H1 (cell line): ENCODE measurements at regions not wholly inside any gene's neighbourhood (a gene's known extent, or its start where the extent isn't known, plus 50 kb on each side); places are given as distances from the start of the nearest gene placed in this dataset.

ENCODE experiments used
- CTCF ChIA-PET: fragments of 300-600 bp; sonication (Branson Sonifier 250); formaldehyde crosslinking; loops from one replicate; lab custom pipeline; 2021; ENCODE audit not compliant: partially characterized antibody; lab: Charles Lee
- POLR2A ChIA-PET: fragments of 300-600 bp; sonication (Branson Sonifier 250); formaldehyde crosslinking; loops from one replicate; lab custom pipeline; 2021; ENCODE audit warnings: inconsistent platforms; ENCODE audit not compliant: partially characterized antibody; lab: Charles Lee
- DNase-seq, 2 experiments: peaks; one replicate each; pipeline versions ENCODE4 v3.0.0 to v3.0.0-alpha.2; 2010 to 2022; ENCODE audit warnings: low spot score in 2 of 2, low read depth in 1 of 2, mixed read lengths in 1 of 2
- FAIRE-seq: peaks from 2 replicates; lab custom pipeline; 2011; peaks lifted over from hg19 to GRCh38; lab: Jason Lieb, UNC
- H2AFZ ChIP-seq: 2 replicates; pipeline ENCODE4 v1.8.1; 2012; ENCODE audit warnings: low read length, inconsistent platforms
- H2AK5ac ChIP-seq: 2 replicates; pipeline ENCODE4 v1.6.1; 2013; ENCODE audit warnings: low read depth, low read length
- H2BK120ac ChIP-seq: replicated peaks from 2 replicates; pipeline ENCODE3; 2013; ENCODE audit warnings: low read depth, low read length, inconsistent platforms
- H2BK12ac ChIP-seq: 2 replicates; pipeline ENCODE4 v1.6.1; 2013; ENCODE audit warnings: low read depth, low read length
- H2BK15ac ChIP-seq: 2 replicates; pipeline ENCODE4 v1.6.1; 2013; ENCODE audit warnings: low read length
- H2BK20ac ChIP-seq: 2 replicates; pipeline ENCODE4 v1.6.1; 2013; ENCODE audit warnings: low read length
- H2BK5ac ChIP-seq: 2 replicates; pipeline ENCODE4 v1.6.1; 2013; ENCODE audit warnings: low read depth, low read length
- H3K14ac ChIP-seq: 2 replicates; pipeline ENCODE4 v1.6.1; 2013; ENCODE audit warnings: inconsistent platforms; ENCODE audit not compliant: insufficient read length
- H3K18ac ChIP-seq: 2 replicates; pipeline ENCODE4 v1.6.1; 2013; ENCODE audit warnings: low read length; ENCODE audit errors: extremely low read depth
- H3K23ac ChIP-seq: 2 replicates; pipeline ENCODE4 v1.6.1; 2013; ENCODE audit warnings: inconsistent platforms; ENCODE audit not compliant: insufficient read length
- H3K23me2 ChIP-seq: 2 replicates; pipeline ENCODE4 v1.6.1; 2013; ENCODE audit warnings: low read depth, low read length
- H3K27ac ChIP-seq: 2 replicates; pipeline ENCODE4 v1.6.1; 2011; ENCODE audit warnings: low read depth, low read length, inconsistent platforms
- H3K27me3 ChIP-seq, 4 experiments: replicated peaks in 1 of 4; 1 replicate in 1 of 4; 2 replicates in 3 of 4; pipeline versions ENCODE4 v1.6.1 to v1.8.1; 2011 to 2013; ENCODE audit warnings: low read length in 3 of 4, mild to moderate bottlenecking in 3 of 4, inconsistent platforms in 2 of 4, mixed read lengths in 2 of 4, moderate library complexity in 1 of 4; ENCODE audit not compliant: control insufficient read depth in 3 of 4, insufficient read depth in 3 of 4; ENCODE audit errors: extremely low read depth in 1 of 4
- H3K36me3 ChIP-seq, 4 experiments: 2 replicates each; pipeline versions ENCODE4 v1.6.1 to v1.8.1; 2011 to 2013; ENCODE audit warnings: mild to moderate bottlenecking in 4 of 4, low read length in 3 of 4, moderate library complexity in 2 of 4, control low read depth in 1 of 4, inconsistent platforms in 1 of 4; ENCODE audit not compliant: insufficient read depth in 4 of 4, control insufficient read depth in 2 of 4
- H3K4ac ChIP-seq: replicated peaks from 2 replicates; pipeline ENCODE3; 2013; ENCODE audit warnings: low read length, low read depth, mixed read lengths, inconsistent platforms; ENCODE audit not compliant: insufficient read length
- H3K4me1 ChIP-seq, 4 experiments: replicated peaks in 1 of 4; 1 replicate in 1 of 4; 2 replicates in 3 of 4; pipeline versions ENCODE4 v1.6.1 to v1.8.1; 2011 to 2013; ENCODE audit warnings: low read length in 3 of 4, inconsistent platforms in 2 of 4, mixed read lengths in 1 of 4; ENCODE audit not compliant: insufficient read depth in 4 of 4, control insufficient read depth in 3 of 4
- H3K4me2 ChIP-seq, 2 experiments: 2 replicates each; pipeline versions ENCODE4 v1.6.1 to v1.8.1; 2011 to 2013; ENCODE audit warnings: low read depth in 2 of 2, low read length in 2 of 2, control low read depth in 1 of 2, inconsistent platforms in 1 of 2, mild to moderate bottlenecking in 1 of 2; ENCODE audit not compliant: insufficient read depth in 1 of 2
- H3K4me3 ChIP-seq, 4 experiments: fragments of 200-600, 300-600 bp in 1 of 4; sonication (generic), shearing (Covaris generic), sonication (Bioruptor Twin) in 1 of 4; 2 replicates each; pipeline versions ENCODE4 v1.5.1 to v1.8.1; 2011 to 2016; ENCODE audit warnings: low read length in 4 of 4, low read depth in 3 of 4, control low read depth in 2 of 4, inconsistent platforms in 2 of 4, mild to moderate bottlenecking in 2 of 4, mixed read lengths in 1 of 4, moderate library complexity in 1 of 4; ENCODE audit not compliant: insufficient read depth in 2 of 4; ENCODE audit errors: extremely low read depth in 1 of 4
- H3K56ac ChIP-seq: replicated peaks from 2 replicates; pipeline ENCODE3; 2013; ENCODE audit warnings: low read depth, mild to moderate bottlenecking, mixed read lengths, low read length, inconsistent platforms; ENCODE audit not compliant: insufficient read length
- H3K79me1 ChIP-seq: 2 replicates; pipeline ENCODE4 v1.6.1; 2013; ENCODE audit warnings: low read depth, low read length, control low read depth
- H3K79me2 ChIP-seq, 2 experiments: 2 replicates each; pipeline versions ENCODE4 v1.6.1 to v1.8.1; 2012 to 2013; ENCODE audit warnings: low read length in 2 of 2, mild to moderate bottlenecking in 2 of 2, inconsistent platforms in 1 of 2; ENCODE audit not compliant: insufficient read depth in 2 of 2, control insufficient read depth in 1 of 2
- H3K9ac ChIP-seq, 4 experiments: replicated peaks in 1 of 4; 1 replicate in 1 of 4; 2 replicates in 3 of 4; pipeline versions ENCODE4 v1.6.1 to v1.8.1; 2011 to 2013; ENCODE audit warnings: low read depth in 3 of 4, low read length in 3 of 4, control low read depth in 2 of 4, mild to moderate bottlenecking in 2 of 4, moderate library complexity in 2 of 4, inconsistent platforms in 1 of 4; ENCODE audit errors: extremely low read depth in 1 of 4
- H3K9me3 ChIP-seq, 2 experiments: 2 replicates each; pipeline versions ENCODE4 v1.6.1 to v1.8.1; 2012 to 2013; ENCODE audit warnings: mild to moderate bottlenecking in 2 of 2, moderate library complexity in 2 of 2, control low read depth in 1 of 2, inconsistent platforms in 1 of 2, low read depth in 1 of 2, low read length in 1 of 2, mixed read lengths in 1 of 2; ENCODE audit not compliant: insufficient read depth in 2 of 2
- H4K20me1 ChIP-seq, 2 experiments: replicated peaks in 1 of 2; 2 replicates each; pipeline versions ENCODE3 to v1.8.1; 2011 to 2013; ENCODE audit warnings: inconsistent platforms in 2 of 2, low read length in 2 of 2, mild to moderate bottlenecking in 1 of 2; ENCODE audit not compliant: insufficient read depth in 2 of 2, control insufficient read depth in 1 of 2
- H4K5ac ChIP-seq: 2 replicates; pipeline ENCODE4 v1.6.1; 2013; ENCODE audit warnings: low read length, low read depth, mixed read lengths, inconsistent platforms; ENCODE audit not compliant: insufficient read length
- H4K8ac ChIP-seq: 2 replicates; pipeline ENCODE4 v1.8.0; 2013; ENCODE audit warnings: mild to moderate bottlenecking, moderate library complexity, low read length, inconsistent platforms; ENCODE audit not compliant: insufficient read depth; ENCODE audit errors: extremely low read depth
- H4K91ac ChIP-seq: replicated peaks from 2 replicates; pipeline ENCODE3; 2013; ENCODE audit warnings: low read length, mixed read lengths, inconsistent platforms; ENCODE audit not compliant: insufficient read length
- CHD2 ChIP-seq: IDR thresholded peaks from 2 replicates; pipeline ENCODE4 v1.6.1; 2012; ENCODE audit warnings: low read length, improper control_type of control experiment
- FOSL1 ChIP-seq: IDR thresholded peaks from 2 replicates; pipeline ENCODE4 v1.6.1; 2011; ENCODE audit warnings: mild to moderate bottlenecking, low read depth, low read length, moderate library complexity; ENCODE audit not compliant: insufficient read depth
- KDM4A ChIP-seq: IDR thresholded peaks from one replicate; pipeline ENCODE4 v1.7.1; 2012; ENCODE audit warnings: low read depth, mild to moderate bottlenecking, moderate library complexity, low read length, inconsistent platforms; ENCODE audit not compliant: severe bottlenecking
- MAFK ChIP-seq: IDR thresholded peaks from 2 replicates; pipeline ENCODE4 v1.6.1; 2012; ENCODE audit warnings: low read depth, mild to moderate bottlenecking, improper control_type of control experiment, low read length
- MAX ChIP-seq: IDR thresholded peaks from 2 replicates; pipeline ENCODE4 v1.6.1; 2012; ENCODE audit warnings: inconsistent platforms
- PHF8 ChIP-seq: fragments of 200-600 bp; sonication (generic); conservative IDR thresholded peaks from 2 replicates; pipeline ENCODE4 v1.7.1; 2012; ENCODE audit warnings: low read depth, mild to moderate bottlenecking, inconsistent platforms, low read length, moderate library complexity
- POLR2AphosphoS5 ChIP-seq: IDR thresholded peaks from 2 replicates; pipeline ENCODE4 v1.6.1; 2011; ENCODE audit warnings: low read depth, low read length
- RAD21 ChIP-seq, 2 experiments: IDR thresholded peaks in 1 of 2; conservative IDR thresholded peaks in 1 of 2; 2 replicates each; pipeline ENCODE4 v1.6.1; 2011; ENCODE audit warnings: low read depth in 2 of 2, low read length in 2 of 2, improper control_type of control experiment in 1 of 2, inconsistent platforms in 1 of 2, mild to moderate bottlenecking in 1 of 2, moderate library complexity in 1 of 2
- RNF2 ChIP-seq: fragments of 200-900, 300-1000 bp; sonication (generic); IDR thresholded peaks from 2 replicates; pipeline ENCODE4 v1.7.1; 2016; ENCODE audit warnings: borderline replicate concordance, low read depth, mild to moderate bottlenecking, antibody characterized with exemption, low read length; ENCODE audit not compliant: poor library complexity, severe bottlenecking; ENCODE audit errors: missing control alignments
- SIN3A ChIP-seq, 2 experiments: IDR thresholded peaks in 1 of 2; conservative IDR thresholded peaks in 1 of 2; 2 replicates each; pipeline ENCODE4 v1.6.1; 2011 to 2012; ENCODE audit warnings: low read length in 2 of 2, improper control_type of control experiment in 1 of 2, low read depth in 1 of 2, mild to moderate bottlenecking in 1 of 2
- TEAD4 ChIP-seq: IDR thresholded peaks from 2 replicates; pipeline ENCODE4 v1.6.1; 2012; ENCODE audit warnings: low read depth, low read length, inconsistent platforms, mixed read lengths
- ZNF274 ChIP-seq: IDR thresholded peaks from 2 replicates; pipeline ENCODE4 v1.7.0; 2012; ENCODE audit warnings: low read length, borderline replicate concordance; ENCODE audit errors: extremely low read depth
- WGBS, 2 experiments: shearing (Covaris generic) in 1 of 2; methylation state at CpG; one replicate each; pipeline versions ENCODE4 v1.1.6 to v1.1.7; 2013 to 2015; ENCODE audit warnings: low lambda C conversion rate in 2 of 2, mixed read lengths in 2 of 2, inconsistent platforms in 1 of 2, low coverage in 1 of 2, missing lambda C conversion rate in 1 of 2; ENCODE audit not compliant: insufficient replicate concordance in 2 of 2, insufficient coverage in 1 of 2, insufficient read length in 1 of 2; ENCODE audit errors: extremely low coverage in 1 of 2, missing lambda C conversion rate in 1 of 2; 5-methylcytosine and 5-hydroxymethylcytosine counted together
- TF ChIP-seq, protein P1 (sequence below): IDR thresholded peaks from 2 replicates; pipeline ENCODE4 v1.6.1; 2011; ENCODE audit warnings: low read length, improper control_type of control experiment

DNA sequence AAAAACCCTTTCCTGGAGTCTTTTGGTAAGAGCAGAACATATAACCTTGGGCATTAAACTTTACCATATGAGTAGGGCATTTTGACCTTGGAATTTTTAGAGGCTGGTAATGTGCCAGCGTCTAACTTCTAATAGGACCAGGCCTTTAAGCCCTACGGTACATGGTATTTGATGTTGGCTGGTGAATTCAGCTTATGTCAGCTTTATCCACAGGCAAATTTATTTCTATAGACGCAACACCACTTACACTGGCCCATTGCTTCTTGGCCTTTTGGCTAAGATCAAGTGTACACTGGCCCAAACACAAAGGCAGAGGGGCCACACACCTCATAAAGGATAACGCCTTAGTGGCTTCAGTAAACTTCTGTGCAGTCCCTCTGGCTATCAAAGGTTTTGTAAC lies 410.2 kb upstream of the LARGE1 start:
- DNase-seq: no peak
- Histone ChIP-seq H3K18ac (no peak overlapping the region), H2AFZ (no peak overlapping the region), H3K9ac (no peak overlapping the region), H3K36me3 (no peaks in the 10 kb centered on the region), H3K4ac (no peak overlapping the region), H3K79me2 (no peaks in the 10 kb centered on the region), H2AK5ac (no peak overlapping the region), H3K14ac (no peak overlapping the region), H3K23ac (no peak overlapping the region), H3K4me1 (no peaks in the 10 kb centered on the region), H2BK20ac (no peak overlapping the region), H3K4me2 (no peak overlapping the region), H3K4me3 (no peak overlapping the region), H4K91ac (no peak overlapping the region), H3K27ac (no peak overlapping the region), H4K20me1 (no peaks in the 10 kb centered on the region), H3K23me2 (no peaks in the 10 kb centered on the region), H4K8ac (no peak overlapping the region), H2BK15ac (no peak overlapping the region), H2BK5ac (no peak overlapping the region), H3K27me3 (no peaks in the 10 kb centered on the region), H3K79me1 (no peaks in the 10 kb centered on the region), H2BK120ac (no peak overlapping the region), H4K5ac (no peak overlapping the region), H2BK12ac (no peak overlapping the region), H3K9me3 (peaks cover 12% of the 10 kb centered on the region in 2 experiments; a peak in 3 of 4 replicates), H3K56ac (no peak overlapping the region)
- POLR2A ChIA-PET: no interaction called here
- no peak for FAIRE-seq
- CTCF ChIA-PET: no interaction called here
- 98% methylated on average over 4 of the region's 4 CpGs; no CpG with 5 or more reads in 1 of the 2 experiments for WGBS, 2 experiments
- no peak for TF ChIP-seq PHF8
- no peak for TF ChIP-seq KDM4A
- no peak for TF ChIP-seq FOSL1
- TF ChIP-seq, protein P1, sequence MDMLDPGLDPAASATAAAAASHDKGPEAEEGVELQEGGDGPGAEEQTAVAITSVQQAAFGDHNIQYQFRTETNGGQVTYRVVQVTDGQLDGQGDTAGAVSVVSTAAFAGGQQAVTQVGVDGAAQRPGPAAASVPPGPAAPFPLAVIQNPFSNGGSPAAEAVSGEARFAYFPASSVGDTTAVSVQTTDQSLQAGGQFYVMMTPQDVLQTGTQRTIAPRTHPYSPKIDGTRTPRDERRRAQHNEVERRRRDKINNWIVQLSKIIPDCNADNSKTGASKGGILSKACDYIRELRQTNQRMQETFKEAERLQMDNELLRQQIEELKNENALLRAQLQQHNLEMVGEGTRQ: no peak
- TF ChIP-seq MAX: no peak
- no peak for TF ChIP-seq CHD2
- TF ChIP-seq MAFK: no peak
- TF ChIP-seq TEAD4: no peak
- no peak for TF ChIP-seq POLR2AphosphoS5
- no peak for TF ChIP-seq SIN3A (conservative IDR thresholded peaks at IDR 0.05 in 1 of 2, IDR thresholded peaks at IDR 0.05 in 1 of 2; ENCODE audit: low read depth in 1 of 2, low read length in 2 of 2)
- no peak for TF ChIP-seq ZNF274
- TF ChIP-seq RAD21 (IDR thresholded peaks at IDR 0.05 in 1 of 2, conservative IDR thresholded peaks at IDR 0.05 in 1 of 2; ENCODE audit: low read depth in 2 of 2, low read length in 2 of 2): no peak
- TF ChIP-seq RNF2: no peak
